ENCODE measurements at regions not wholly inside any gene's neighbourhood (a gene's known extent, or its start where the extent isn't known, plus 50 kb on each side); places are given as distances from the start of the nearest gene placed in this dataset.
"Not testable (repeated sequence)": the region's sequence is repeated elsewhere in the genome, so short reads cannot be mapped to it uniquely, and the experiment has no call there.

DNA sequence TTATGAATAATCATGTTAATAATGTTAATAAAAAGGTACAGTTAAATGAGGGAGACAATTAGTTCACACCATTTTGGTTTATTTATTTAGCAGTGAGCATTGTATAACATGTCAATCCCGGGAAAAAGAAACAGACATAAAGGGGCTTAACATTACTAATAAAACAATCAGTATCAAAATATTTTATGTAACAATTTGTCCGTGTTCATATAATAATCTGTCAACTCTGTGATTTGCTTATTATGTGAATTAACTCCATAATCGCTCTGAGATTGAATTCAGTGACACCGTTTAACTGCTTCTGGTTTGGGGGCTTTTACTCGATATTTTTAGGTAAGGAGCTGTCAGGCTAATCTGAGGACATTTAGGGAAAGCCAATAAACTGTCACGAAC, 95.8 kb upstream of the HMGA2 start:
- DNase-seq (ENCODE audit: low spot score): no peak
- Histone ChIP-seq H3K36me3 (ENCODE audit: insufficient read depth, low read length, poor library complexity, severe bottlenecking) (no peaks in the 10 kb centered on the region), H3K27me3 (replicated peaks; ENCODE audit: insufficient read depth, low read depth, low read length, poor library complexity) (peaks cover 4% of the 10 kb centered on the region), H3K27ac (ENCODE audit: low read depth, low read length, poor library complexity, severe bottlenecking) (no peak overlapping the region), H3K4me1 (ENCODE audit: insufficient read depth, low read length, poor library complexity, severe bottlenecking) (peaks cover 7% of the 10 kb centered on the region), H3K9me3 (ENCODE audit: low read depth, low read length, poor library complexity, severe bottlenecking) (no peaks in the 10 kb centered on the region), H3K4me3 (ENCODE audit: low read depth, low read length, poor library complexity, severe bottlenecking) (peak overlapping the region; percentile 65)
- TF ChIP-seq EZH2 (IDR thresholded peaks at IDR 0.05; ENCODE audit: borderline replicate concordance, low read depth, low read length, poor library complexity, severe bottlenecking): no peak
- TF ChIP-seq, protein P1, sequence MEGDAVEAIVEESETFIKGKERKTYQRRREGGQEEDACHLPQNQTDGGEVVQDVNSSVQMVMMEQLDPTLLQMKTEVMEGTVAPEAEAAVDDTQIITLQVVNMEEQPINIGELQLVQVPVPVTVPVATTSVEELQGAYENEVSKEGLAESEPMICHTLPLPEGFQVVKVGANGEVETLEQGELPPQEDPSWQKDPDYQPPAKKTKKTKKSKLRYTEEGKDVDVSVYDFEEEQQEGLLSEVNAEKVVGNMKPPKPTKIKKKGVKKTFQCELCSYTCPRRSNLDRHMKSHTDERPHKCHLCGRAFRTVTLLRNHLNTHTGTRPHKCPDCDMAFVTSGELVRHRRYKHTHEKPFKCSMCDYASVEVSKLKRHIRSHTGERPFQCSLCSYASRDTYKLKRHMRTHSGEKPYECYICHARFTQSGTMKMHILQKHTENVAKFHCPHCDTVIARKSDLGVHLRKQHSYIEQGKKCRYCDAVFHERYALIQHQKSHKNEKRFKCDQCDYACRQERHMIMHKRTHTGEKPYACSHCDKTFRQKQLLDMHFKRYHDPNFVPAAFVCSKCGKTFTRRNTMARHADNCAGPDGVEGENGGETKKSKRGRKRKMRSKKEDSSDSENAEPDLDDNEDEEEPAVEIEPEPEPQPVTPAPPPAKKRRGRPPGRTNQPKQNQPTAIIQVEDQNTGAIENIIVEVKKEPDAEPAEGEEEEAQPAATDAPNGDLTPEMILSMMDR (conservative IDR thresholded peaks at IDR 0.05; ENCODE audit: low read depth, low read length): no peak
- ChIA-PET POLR2A (ENCODE audit: low non-redundant PET) (no interaction called here), CTCF (interaction anchor here (0.6 kb wide), 1 partner anchor 86 kb away, joined by 4 read pairs; no protein-coding TSS in a partner anchor)
- intact Hi-C loops (cut with micrococcal nuclease; ENCODE audit: unreplicated experiment): no loop called here
- no TSS peak for BruUV-seq (replicated peaks)

DNA sequence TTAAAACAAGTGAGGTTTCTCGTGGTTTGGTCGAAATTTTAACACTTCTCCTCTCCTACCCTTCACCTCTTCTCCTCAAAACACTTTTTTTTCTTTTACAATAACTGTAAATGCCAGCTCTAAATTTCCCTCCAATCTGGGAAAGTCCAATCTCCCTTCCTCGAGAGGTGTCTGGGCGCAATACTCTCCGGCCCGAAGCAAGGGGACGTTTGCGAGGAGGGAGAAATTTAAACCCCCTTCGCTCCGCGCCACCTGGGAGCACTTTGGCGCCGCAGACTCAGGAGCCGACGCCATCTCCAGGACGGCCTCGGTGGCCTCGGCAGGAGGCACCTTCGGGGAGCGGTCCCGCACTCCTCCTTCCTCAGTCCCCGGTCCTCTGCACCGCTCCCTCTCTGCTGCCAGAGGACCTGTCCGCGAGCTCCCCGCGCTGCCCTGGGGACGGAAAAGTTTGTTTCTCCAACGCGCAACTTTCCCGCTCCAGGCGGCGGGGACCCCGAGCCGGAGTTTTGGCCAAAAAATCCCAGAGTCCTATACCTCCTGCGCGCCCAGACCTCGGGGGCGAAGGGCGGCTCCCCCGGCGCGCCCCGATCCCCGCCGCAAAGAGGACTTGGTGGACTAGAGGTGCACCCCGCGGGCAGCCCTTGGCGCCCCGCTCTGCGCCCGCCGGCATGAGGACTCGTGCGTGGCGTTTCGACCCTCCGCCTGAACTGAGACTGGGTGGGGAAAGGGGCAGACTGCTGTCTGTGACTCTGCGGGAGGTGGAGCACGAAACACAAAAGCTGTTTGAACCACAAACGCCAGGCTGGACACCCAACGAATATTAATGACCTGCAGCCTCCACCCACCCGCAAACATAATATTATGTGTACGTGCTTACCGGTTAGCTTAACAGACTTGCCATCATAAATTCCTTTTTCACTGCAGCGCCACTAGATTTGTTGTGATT, 95.2 kb upstream of the HMGA2 start:
- DNase-seq (ENCODE audit: low spot score): peak; percentile 46
- TF ChIP-seq, protein P1 (conservative IDR thresholded peaks at IDR 0.05; ENCODE audit: low read depth, low read length): no peak
- no peak for TF ChIP-seq EZH2 (IDR thresholded peaks at IDR 0.05; ENCODE audit: borderline replicate concordance, low read depth, low read length, poor library complexity, severe bottlenecking)
- peak overlapping the region; percentile 57 for H3K27ac ChIP-seq (ENCODE audit: low read depth, low read length, poor library complexity, severe bottlenecking)
- ChIA-PET POLR2A (ENCODE audit: low non-redundant PET) (no interaction called here), CTCF (interaction anchor here (0.6 kb wide), 1 partner anchor 85 kb away, joined by 4 read pairs; no protein-coding TSS in a partner anchor)
- no peaks in the 10 kb centered on the region for H3K9me3 ChIP-seq (ENCODE audit: low read depth, low read length, poor library complexity, severe bottlenecking)
- no TSS peak for BruUV-seq (replicated peaks)
- peaks cover 7% of the 10 kb centered on the region for H3K4me1 ChIP-seq (ENCODE audit: insufficient read depth, low read length, poor library complexity, severe bottlenecking)
- intact Hi-C loops (cut with micrococcal nuclease; ENCODE audit: unreplicated experiment): no loop called here
- H3K27me3 ChIP-seq (replicated peaks; ENCODE audit: insufficient read depth, low read depth, low read length, poor library complexity): peaks cover 4% of the 10 kb centered on the region
- H3K36me3 ChIP-seq (ENCODE audit: insufficient read depth, low read length, poor library complexity, severe bottlenecking): no peaks in the 10 kb centered on the region
- H3K4me3 ChIP-seq (ENCODE audit: low read depth, low read length, poor library complexity, severe bottlenecking): peak overlapping the region; percentile 65

DNA sequence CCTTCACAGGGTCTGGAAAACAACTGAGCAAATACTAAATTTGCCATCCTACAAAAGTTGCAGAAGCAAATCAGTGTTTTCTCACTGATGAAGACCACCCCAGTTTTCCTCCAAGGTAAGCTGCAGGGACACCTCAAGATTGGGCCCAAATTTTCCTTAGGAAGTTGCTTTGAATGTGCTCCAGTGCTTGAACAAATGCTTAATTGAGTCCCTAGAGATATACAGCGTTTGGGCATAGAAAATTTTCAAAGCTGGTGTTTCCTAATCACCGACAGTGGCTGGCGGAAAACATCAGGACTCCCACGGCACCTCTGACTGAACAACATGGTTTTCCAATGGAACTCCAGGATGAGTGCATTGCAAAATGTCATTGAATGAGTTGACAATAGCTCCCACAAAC, 92.5 kb upstream of the HMGA2 start:
- Histone ChIP-seq H3K36me3 (ENCODE audit: insufficient read depth, low read length, poor library complexity, severe bottlenecking) (no peaks in the 10 kb centered on the region), H3K27me3 (replicated peaks; ENCODE audit: insufficient read depth, low read depth, low read length, poor library complexity) (peaks cover 4% of the 10 kb centered on the region), H3K4me3 (ENCODE audit: low read depth, low read length, poor library complexity, severe bottlenecking) (no peak overlapping the region), H3K9me3 (ENCODE audit: low read depth, low read length, poor library complexity, severe bottlenecking) (no peaks in the 10 kb centered on the region), H3K4me1 (ENCODE audit: insufficient read depth, low read length, poor library complexity, severe bottlenecking) (peaks cover 7% of the 10 kb centered on the region), H3K27ac (ENCODE audit: low read depth, low read length, poor library complexity, severe bottlenecking) (no peak overlapping the region)
- ChIA-PET CTCF (no interaction called here), POLR2A (ENCODE audit: low non-redundant PET) (no interaction called here)
- DNase-seq (ENCODE audit: low spot score): peak; percentile 9
- BruUV-seq (replicated peaks): no TSS peak
- TF ChIP-seq, protein P1 (conservative IDR thresholded peaks at IDR 0.05; ENCODE audit: low read depth, low read length): no peak
- TF ChIP-seq EZH2 (IDR thresholded peaks at IDR 0.05; ENCODE audit: borderline replicate concordance, low read depth, low read length, poor library complexity, severe bottlenecking): no peak
- intact Hi-C loops (cut with micrococcal nuclease; ENCODE audit: unreplicated experiment): no loop called here

DNA sequence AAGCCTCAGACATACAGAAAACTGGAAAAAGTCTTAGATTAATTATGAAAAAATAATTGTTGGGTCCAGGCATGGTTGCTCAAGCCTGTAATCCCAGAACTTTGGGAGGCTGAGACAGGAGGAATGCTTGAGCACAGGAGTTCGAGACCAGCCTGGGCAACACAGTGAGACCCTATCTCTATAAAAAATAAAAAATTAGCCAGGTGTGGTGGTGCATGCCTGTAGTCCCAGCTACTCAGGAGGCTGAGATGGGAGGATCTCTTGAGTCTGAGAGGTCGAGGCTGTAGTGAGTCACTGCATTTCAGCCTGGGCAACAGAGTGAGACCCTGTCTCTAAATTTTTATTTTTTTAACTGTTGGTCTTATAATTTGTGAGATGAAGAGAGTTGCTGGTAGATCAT, 90.6 kb upstream of the HMGA2 start:
- H3K4me3 ChIP-seq (ENCODE audit: low read depth, low read length, poor library complexity, severe bottlenecking); BruUV-seq (replicated peaks); H3K27me3 ChIP-seq (replicated peaks; ENCODE audit: insufficient read depth, low read depth, low read length, poor library complexity); CTCF ChIA-PET; H3K36me3 ChIP-seq (ENCODE audit: insufficient read depth, low read length, poor library complexity, severe bottlenecking); H3K4me1 ChIP-seq (ENCODE audit: insufficient read depth, low read length, poor library complexity, severe bottlenecking); H3K27ac ChIP-seq (ENCODE audit: low read depth, low read length, poor library complexity, severe bottlenecking); H3K9me3 ChIP-seq (ENCODE audit: low read depth, low read length, poor library complexity, severe bottlenecking); POLR2A ChIA-PET (ENCODE audit: low non-redundant PET); intact Hi-C loops (cut with micrococcal nuclease; ENCODE audit: unreplicated experiment); DNase-seq (ENCODE audit: low spot score): not testable (repeated sequence)
